ENCODE measurements at regions not wholly inside any gene's neighbourhood (a gene's known extent, or its start where the extent isn't known, plus 50 kb on each side); places are given as distances from the start of the nearest gene placed in this dataset.

GRCh38 chr4:19368800-19369199 is 882.9 kb upstream of the SLIT2 start:
- Histone ChIP-seq H3K4me3 (ENCODE audit: low read length in 2 of 2) (no peak overlapping the region), H3K27me3 (ENCODE audit: control insufficient read depth in 2 of 2, insufficient read depth in 2 of 2, low read length in 2 of 2) (no peaks in the 10 kb centered on the region), H3K9ac (ENCODE audit: low read depth in 1 of 2, low read length in 2 of 2) (no peak overlapping the region), H3K9me3 (ENCODE audit: control insufficient read depth in 2 of 2, low read length in 2 of 2) (no peaks in the 10 kb centered on the region), H3K4me1 (ENCODE audit: control insufficient read depth in 2 of 2, insufficient read depth in 2 of 2, low read length in 2 of 2) (no peaks in the 10 kb centered on the region), H3K36me3 (ENCODE audit: control insufficient read depth in 2 of 2, insufficient read depth in 2 of 2, low read length in 2 of 2) (no peaks in the 10 kb centered on the region), H3K27ac (ENCODE audit: low read depth in 2 of 2, low read length in 2 of 2) (no peak overlapping the region)

GRCh38 chr4:19366916-19367315 is 884.8 kb upstream of the SLIT2 start:
- no peaks in the 10 kb centered on the region for H3K36me3 ChIP-seq (ENCODE audit: control insufficient read depth in 2 of 2, insufficient read depth in 2 of 2, low read length in 2 of 2)
- H3K27ac ChIP-seq (ENCODE audit: low read depth in 2 of 2, low read length in 2 of 2): no peak overlapping the region
- no peaks in the 10 kb centered on the region for H3K27me3 ChIP-seq (ENCODE audit: control insufficient read depth in 2 of 2, insufficient read depth in 2 of 2, low read length in 2 of 2)
- no peaks in the 10 kb centered on the region for H3K9me3 ChIP-seq (ENCODE audit: control insufficient read depth in 2 of 2, low read length in 2 of 2)
- H3K9ac ChIP-seq (ENCODE audit: low read depth in 1 of 2, low read length in 2 of 2): no peak overlapping the region
- no peak overlapping the region for H3K4me3 ChIP-seq (ENCODE audit: low read length in 2 of 2)
- H3K4me1 ChIP-seq (ENCODE audit: control insufficient read depth in 2 of 2, insufficient read depth in 2 of 2, low read length in 2 of 2): no peaks in the 10 kb centered on the region

GRCh38 chr4:19358015-19358414 is 893.7 kb upstream of the SLIT2 start:
- no peak overlapping the region for H3K27ac ChIP-seq (ENCODE audit: low read depth in 2 of 2, low read length in 2 of 2)
- no peaks in the 10 kb centered on the region for H3K4me1 ChIP-seq (ENCODE audit: control insufficient read depth in 2 of 2, insufficient read depth in 2 of 2, low read length in 2 of 2)
- H3K4me3 ChIP-seq (ENCODE audit: low read length in 2 of 2): no peak overlapping the region
- H3K9ac ChIP-seq (ENCODE audit: low read depth in 1 of 2, low read length in 2 of 2): no peak overlapping the region
- H3K27me3 ChIP-seq (ENCODE audit: control insufficient read depth in 2 of 2, insufficient read depth in 2 of 2, low read length in 2 of 2): no peaks in the 10 kb centered on the region
- H3K9me3 ChIP-seq (ENCODE audit: control insufficient read depth in 2 of 2, low read length in 2 of 2): no peaks in the 10 kb centered on the region
- H3K36me3 ChIP-seq (ENCODE audit: control insufficient read depth in 2 of 2, insufficient read depth in 2 of 2, low read length in 2 of 2): no peaks in the 10 kb centered on the region

GRCh38 chr4:19349416-19349815 is 902.3 kb upstream of the SLIT2 start:
- no peaks in the 10 kb centered on the region for H3K36me3 ChIP-seq (ENCODE audit: control insufficient read depth in 2 of 2, insufficient read depth in 2 of 2, low read length in 2 of 2)
- H3K9ac ChIP-seq (ENCODE audit: low read depth in 1 of 2, low read length in 2 of 2): no peak overlapping the region
- no peaks in the 10 kb centered on the region for H3K4me1 ChIP-seq (ENCODE audit: control insufficient read depth in 2 of 2, insufficient read depth in 2 of 2, low read length in 2 of 2)
- no peak overlapping the region for H3K27ac ChIP-seq (ENCODE audit: low read depth in 2 of 2, low read length in 2 of 2)
- H3K9me3 ChIP-seq (ENCODE audit: control insufficient read depth in 2 of 2, low read length in 2 of 2): no peaks in the 10 kb centered on the region
- H3K27me3 ChIP-seq (ENCODE audit: control insufficient read depth in 2 of 2, insufficient read depth in 2 of 2, low read length in 2 of 2): no peaks in the 10 kb centered on the region
- H3K4me3 ChIP-seq (ENCODE audit: low read length in 2 of 2): no peak overlapping the region

- H3K36me3 ChIP-seq (ENCODE audit: control insufficient read depth in 2 of 2, insufficient read depth in 2 of 2, low read length in 2 of 2): no peaks in the 10 kb centered on the region
- H3K27me3 ChIP-seq (ENCODE audit: control insufficient read depth in 2 of 2, insufficient read depth in 2 of 2, low read length in 2 of 2): no peaks in the 10 kb centered on the region
- no peaks in the 10 kb centered on the region for H3K4me1 ChIP-seq (ENCODE audit: control insufficient read depth in 2 of 2, insufficient read depth in 2 of 2, low read length in 2 of 2)
- no peak overlapping the region for H3K4me3 ChIP-seq (ENCODE audit: low read length in 2 of 2)
- no peaks in the 10 kb centered on the region for H3K9me3 ChIP-seq (ENCODE audit: control insufficient read depth in 2 of 2, low read length in 2 of 2)
- H3K27ac ChIP-seq (ENCODE audit: low read depth in 2 of 2, low read length in 2 of 2): no peak overlapping the region
- H3K9ac ChIP-seq (ENCODE audit: low read depth in 1 of 2, low read length in 2 of 2): no peak overlapping the region
Measured at GRCh38 chr4:19348746-19349145, 903.0 kb upstream of the SLIT2 start.

GRCh38 chr4:19346636-19347035 is 905.1 kb upstream of the SLIT2 start:
- no peaks in the 10 kb centered on the region for H3K36me3 ChIP-seq (ENCODE audit: control insufficient read depth in 2 of 2, insufficient read depth in 2 of 2, low read length in 2 of 2)
- H3K27ac ChIP-seq (ENCODE audit: low read depth in 2 of 2, low read length in 2 of 2): no peak overlapping the region
- no peaks in the 10 kb centered on the region for H3K27me3 ChIP-seq (ENCODE audit: control insufficient read depth in 2 of 2, insufficient read depth in 2 of 2, low read length in 2 of 2)
- H3K4me1 ChIP-seq (ENCODE audit: control insufficient read depth in 2 of 2, insufficient read depth in 2 of 2, low read length in 2 of 2): no peaks in the 10 kb centered on the region
- H3K9ac ChIP-seq (ENCODE audit: low read depth in 1 of 2, low read length in 2 of 2): no peak overlapping the region
- no peak overlapping the region for H3K4me3 ChIP-seq (ENCODE audit: low read length in 2 of 2)
- H3K9me3 ChIP-seq (ENCODE audit: control insufficient read depth in 2 of 2, low read length in 2 of 2): no peaks in the 10 kb centered on the region

- Histone ChIP-seq H3K9ac (ENCODE audit: low read depth in 1 of 2, low read length in 2 of 2) (no peak overlapping the region), H3K27ac (ENCODE audit: low read depth in 2 of 2, low read length in 2 of 2) (no peak overlapping the region), H3K4me1 (ENCODE audit: control insufficient read depth in 2 of 2, insufficient read depth in 2 of 2, low read length in 2 of 2) (no peaks in the 10 kb centered on the region)
Measured at GRCh38 chr4:19329631-19330030, 922.1 kb upstream of the SLIT2 start.

GRCh38 chr4:19329077-19329476 is 922.6 kb upstream of the SLIT2 start:
- no peaks in the 10 kb centered on the region for H3K9me3 ChIP-seq (ENCODE audit: control insufficient read depth in 2 of 2, low read length in 2 of 2)
- no peaks in the 10 kb centered on the region for H3K27me3 ChIP-seq (ENCODE audit: control insufficient read depth in 2 of 2, insufficient read depth in 2 of 2, low read length in 2 of 2)
- no peak overlapping the region for H3K27ac ChIP-seq (ENCODE audit: low read depth in 2 of 2, low read length in 2 of 2)
- H3K4me1 ChIP-seq (ENCODE audit: control insufficient read depth in 2 of 2, insufficient read depth in 2 of 2, low read length in 2 of 2): no peaks in the 10 kb centered on the region
- no peak overlapping the region for H3K9ac ChIP-seq (ENCODE audit: low read depth in 1 of 2, low read length in 2 of 2)
- H3K36me3 ChIP-seq (ENCODE audit: control insufficient read depth in 2 of 2, insufficient read depth in 2 of 2, low read length in 2 of 2): no peaks in the 10 kb centered on the region
- H3K4me3 ChIP-seq (ENCODE audit: low read length in 2 of 2): no peak overlapping the region

More at GRCh38 chr4:19329631-19330030, 922.1 kb upstream of the SLIT2 start:
- Histone ChIP-seq H3K9me3 (ENCODE audit: control insufficient read depth in 2 of 2, low read length in 2 of 2) (no peaks in the 10 kb centered on the region), H3K4me3 (ENCODE audit: low read length in 2 of 2) (no peak overlapping the region), H3K36me3 (ENCODE audit: control insufficient read depth in 2 of 2, insufficient read depth in 2 of 2, low read length in 2 of 2) (no peaks in the 10 kb centered on the region), H3K27me3 (ENCODE audit: control insufficient read depth in 2 of 2, insufficient read depth in 2 of 2, low read length in 2 of 2) (no peaks in the 10 kb centered on the region)

GRCh38 chr4:19327364-19327763 is 924.3 kb upstream of the SLIT2 start:
- H3K4me1 ChIP-seq (ENCODE audit: control insufficient read depth in 2 of 2, insufficient read depth in 2 of 2, low read length in 2 of 2): no peaks in the 10 kb centered on the region
- H3K27ac ChIP-seq (ENCODE audit: low read depth in 2 of 2, low read length in 2 of 2): no peak overlapping the region
- no peaks in the 10 kb centered on the region for H3K36me3 ChIP-seq (ENCODE audit: control insufficient read depth in 2 of 2, insufficient read depth in 2 of 2, low read length in 2 of 2)
- no peak overlapping the region for H3K4me3 ChIP-seq (ENCODE audit: low read length in 2 of 2)
- no peak overlapping the region for H3K9ac ChIP-seq (ENCODE audit: low read depth in 1 of 2, low read length in 2 of 2)
- no peaks in the 10 kb centered on the region for H3K9me3 ChIP-seq (ENCODE audit: control insufficient read depth in 2 of 2, low read length in 2 of 2)
- no peaks in the 10 kb centered on the region for H3K27me3 ChIP-seq (ENCODE audit: control insufficient read depth in 2 of 2, insufficient read depth in 2 of 2, low read length in 2 of 2)

- Histone ChIP-seq H3K4me3 (ENCODE audit: low read length in 2 of 2) (no peak overlapping the region), H3K4me1 (ENCODE audit: control insufficient read depth in 2 of 2, insufficient read depth in 2 of 2, low read length in 2 of 2) (no peaks in the 10 kb centered on the region), H3K9ac (ENCODE audit: low read depth in 1 of 2, low read length in 2 of 2) (no peak overlapping the region), H3K27me3 (ENCODE audit: control insufficient read depth in 2 of 2, insufficient read depth in 2 of 2, low read length in 2 of 2) (no peaks in the 10 kb centered on the region), H3K27ac (ENCODE audit: low read depth in 2 of 2, low read length in 2 of 2) (no peak overlapping the region), H3K36me3 (ENCODE audit: control insufficient read depth in 2 of 2, insufficient read depth in 2 of 2, low read length in 2 of 2) (no peaks in the 10 kb centered on the region), H3K9me3 (ENCODE audit: control insufficient read depth in 2 of 2, low read length in 2 of 2) (no peaks in the 10 kb centered on the region)
Measured at GRCh38 chr4:19324184-19324583, 927.5 kb upstream of the SLIT2 start.

- Histone ChIP-seq H3K27me3 (ENCODE audit: control insufficient read depth in 2 of 2, insufficient read depth in 2 of 2, low read length in 2 of 2) (no peaks in the 10 kb centered on the region), H3K4me3 (ENCODE audit: low read length in 2 of 2) (no peak overlapping the region)
Measured at GRCh38 chr4:19319607-19320006, 932.1 kb upstream of the SLIT2 start.

More at GRCh38 chr4:19319607-19320006, 932.1 kb upstream of the SLIT2 start:
- H3K4me1 ChIP-seq (ENCODE audit: control insufficient read depth in 2 of 2, insufficient read depth in 2 of 2, low read length in 2 of 2): no peaks in the 10 kb centered on the region
- H3K9ac ChIP-seq (ENCODE audit: low read depth in 1 of 2, low read length in 2 of 2): no peak overlapping the region
- H3K9me3 ChIP-seq (ENCODE audit: control insufficient read depth in 2 of 2, low read length in 2 of 2): no peaks in the 10 kb centered on the region
- H3K36me3 ChIP-seq (ENCODE audit: control insufficient read depth in 2 of 2, insufficient read depth in 2 of 2, low read length in 2 of 2): no peaks in the 10 kb centered on the region
- no peak overlapping the region for H3K27ac ChIP-seq (ENCODE audit: low read depth in 2 of 2, low read length in 2 of 2)

Measured in mucosa of rectum (tissue), 2 donors.